Ectodermal cell (in vitro differentiated cells): ENCODE measurements at regions not wholly inside any gene's neighbourhood (a gene's known extent, or its start where the extent isn't known, plus 50 kb on each side); places are given as distances from the start of the nearest gene placed in this dataset.

Experiments
- H3K27ac ChIP-seq: 2 replicates; pipeline ENCODE4 v1.7.0; 2013; ENCODE audit warnings: mild to moderate bottlenecking, low read depth, low read length; ENCODE audit not compliant: insufficient read depth, poor library complexity, severe bottlenecking
- H3K27me3 ChIP-seq: 2 replicates; pipeline ENCODE4 v1.7.0; 2013; ENCODE audit warnings: mild to moderate bottlenecking, low read length; ENCODE audit not compliant: insufficient read depth, control insufficient read depth, poor library complexity, severe bottlenecking
- H3K36me3 ChIP-seq: one replicate; pipeline ENCODE4 v1.7.0; 2013; ENCODE audit warnings: low read length; ENCODE audit not compliant: control insufficient read depth, insufficient read depth
- H3K4me1 ChIP-seq: one replicate; pipeline ENCODE4 v1.7.0; 2013; ENCODE audit warnings: low read length; ENCODE audit not compliant: control insufficient read depth, insufficient read depth
- H3K4me3 ChIP-seq: 2 replicates; pipeline ENCODE4 v1.7.0; 2013; ENCODE audit warnings: low read depth, low read length, control low read depth; ENCODE audit not compliant: insufficient read depth
- H3K9me3 ChIP-seq: 2 replicates; pipeline ENCODE4 v1.7.0; 2013; ENCODE audit warnings: mild to moderate bottlenecking, low read length, moderate library complexity; ENCODE audit not compliant: control insufficient read depth
- WGBS, 2 experiments: methylation state at CpG; one replicate each; pipeline ENCODE4 v1.1.7; 2013; ENCODE audit warnings: missing lambda C conversion rate in 2 of 2; 5-methylcytosine and 5-hydroxymethylcytosine counted together

DNA sequence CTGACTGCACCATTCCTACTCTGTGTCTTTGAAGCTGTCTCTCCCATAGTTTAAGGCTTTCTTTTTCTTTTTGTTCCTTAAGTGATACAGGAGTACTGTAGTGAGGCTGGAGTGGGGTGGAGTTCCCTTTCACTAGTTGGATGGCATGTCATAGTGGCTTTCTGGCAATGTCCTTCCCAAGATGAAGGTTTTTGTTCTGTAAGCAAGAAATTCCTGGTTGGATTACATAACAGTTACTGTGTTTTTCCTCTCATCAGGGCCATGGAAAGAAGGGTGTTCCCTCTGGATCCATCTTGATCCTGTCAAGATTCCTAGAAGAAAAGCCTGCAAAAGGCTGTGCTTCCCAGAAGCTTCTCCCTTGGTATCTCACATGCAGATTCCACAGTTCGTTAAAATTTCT is 84.2 kb downstream of the ACKR3 start:
- H3K4me1 ChIP-seq = no peaks in the 10 kb centered on the region
- H3K9me3 ChIP-seq = no peaks in the 10 kb centered on the region
- no peaks in the 10 kb centered on the region for H3K36me3 ChIP-seq
- 88 to 98% methylated on average over 1 of the region's 1 CpG for WGBS, 2 experiments
- H3K27ac ChIP-seq = no peak overlapping the region
- no peaks in the 10 kb centered on the region for H3K27me3 ChIP-seq
- H3K4me3 ChIP-seq = no peak overlapping the region

DNA sequence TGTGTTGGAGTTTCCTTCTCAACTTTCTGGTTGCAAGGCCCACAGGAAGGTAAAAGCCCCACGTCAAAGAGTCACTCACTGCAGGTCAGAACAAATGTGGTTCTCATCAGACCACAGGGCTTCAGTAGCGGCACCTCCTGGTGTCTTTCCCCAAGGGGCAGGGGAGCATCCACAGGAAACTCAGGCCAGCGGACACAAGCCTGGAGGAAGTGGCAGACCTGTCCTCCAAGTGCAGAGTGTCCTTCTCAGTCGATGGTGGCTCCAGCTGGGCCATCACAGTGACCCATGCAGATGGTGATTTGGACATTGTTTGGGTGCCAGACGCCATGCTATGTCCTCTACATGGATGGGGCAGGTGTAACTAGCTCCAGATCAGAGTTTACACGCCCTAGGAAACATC is 84.9 kb downstream of the ACKR3 start:
- Histone ChIP-seq H3K4me3 (no peak overlapping the region), H3K4me1 (peaks cover under 1% of the 10 kb centered on the region), H3K9me3 (no peaks in the 10 kb centered on the region), H3K36me3 (no peaks in the 10 kb centered on the region), H3K27ac (no peak overlapping the region), H3K27me3 (no peaks in the 10 kb centered on the region)
- WGBS, 2 experiments = 84 to 89% methylated on average over 6 of the region's 6 CpGs

DNA sequence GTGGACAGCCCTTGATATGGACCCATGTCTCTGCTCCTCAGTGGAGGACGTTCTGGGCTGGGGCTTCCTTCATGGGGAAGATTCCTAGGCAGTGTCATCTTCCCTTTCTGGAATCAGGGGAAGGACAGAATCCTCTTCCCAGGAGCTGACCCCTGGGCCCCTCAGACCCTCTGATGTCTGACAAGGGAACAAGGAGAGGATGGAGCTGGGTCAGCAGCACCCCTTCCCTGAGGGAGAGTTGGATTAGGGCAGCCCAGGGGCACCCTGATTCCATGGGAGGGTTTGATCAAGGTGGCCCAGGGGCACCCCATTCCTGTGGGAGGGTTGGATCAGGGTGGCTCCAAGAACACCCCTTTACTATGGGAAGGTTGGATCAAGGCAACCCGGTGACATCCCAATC is 86.5 kb downstream of the ACKR3 start:
- WGBS, 2 experiments = 97 to 98% methylated on average over 2 of the region's 2 CpGs
- no peak overlapping the region for H3K4me3 ChIP-seq
- H3K36me3 ChIP-seq = no peaks in the 10 kb centered on the region
- H3K27me3 ChIP-seq = no peaks in the 10 kb centered on the region
- H3K9me3 ChIP-seq = no peaks in the 10 kb centered on the region
- peaks cover 7% of the 10 kb centered on the region for H3K4me1 ChIP-seq
- H3K27ac ChIP-seq = no peak overlapping the region

DNA sequence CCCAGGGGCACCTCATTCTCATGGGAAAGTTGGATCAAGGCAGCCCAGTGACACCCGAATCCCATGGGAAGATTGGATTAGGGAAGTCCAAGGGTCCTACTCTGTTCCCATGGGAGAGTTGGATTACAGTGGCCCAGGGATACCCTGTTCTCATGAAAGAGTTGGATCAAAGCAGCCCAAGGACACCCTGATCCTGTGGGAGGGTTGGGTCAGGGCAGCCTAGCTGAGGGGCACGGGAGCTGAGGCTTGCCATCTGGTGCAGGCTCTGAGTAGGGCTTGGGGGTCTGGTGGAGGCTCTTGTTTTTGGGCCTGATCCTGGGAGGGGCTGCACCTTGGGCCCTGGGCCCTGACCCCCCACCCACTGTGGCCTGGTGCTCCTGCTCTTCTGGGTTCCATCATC is 87.1 kb downstream of the ACKR3 start:
- Histone ChIP-seq H3K4me1 (peaks cover 13% of the 10 kb centered on the region), H3K27ac (no peak overlapping the region), H3K36me3 (no peaks in the 10 kb centered on the region), H3K27me3 (no peaks in the 10 kb centered on the region), H3K4me3 (no peak overlapping the region), H3K9me3 (no peaks in the 10 kb centered on the region)
- WGBS, 2 experiments = 94 to 97% methylated on average over 2 of the region's 2 CpGs

DNA sequence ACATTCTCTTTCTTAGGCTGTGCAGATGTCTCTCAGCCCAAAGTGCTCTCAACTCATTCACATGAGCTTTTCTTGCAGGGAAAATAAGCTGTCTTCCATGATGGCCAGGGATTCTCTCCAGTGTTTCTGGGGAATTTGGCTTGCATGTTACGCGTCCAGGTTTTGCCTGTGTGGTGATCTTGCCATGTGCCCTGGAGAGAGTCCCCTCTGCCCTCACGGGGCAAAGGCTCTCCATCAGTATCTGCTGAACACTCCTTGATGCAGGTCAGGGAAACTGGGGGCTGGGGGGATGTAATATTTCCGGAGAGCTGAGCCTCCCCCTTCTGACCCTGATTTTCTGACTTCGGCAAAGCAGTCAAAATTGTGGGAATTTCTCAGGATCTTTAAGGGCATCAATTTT is 87.6 kb downstream of the ACKR3 start:
- no peaks in the 10 kb centered on the region for H3K9me3 ChIP-seq
- WGBS, 2 experiments = 94 to 96% methylated on average over 5 of the region's 5 CpGs
- H3K27me3 ChIP-seq = no peaks in the 10 kb centered on the region
- H3K4me1 ChIP-seq = peaks cover 13% of the 10 kb centered on the region
- no peak overlapping the region for H3K27ac ChIP-seq
- H3K4me3 ChIP-seq = no peak overlapping the region
- no peaks in the 10 kb centered on the region for H3K36me3 ChIP-seq

DNA sequence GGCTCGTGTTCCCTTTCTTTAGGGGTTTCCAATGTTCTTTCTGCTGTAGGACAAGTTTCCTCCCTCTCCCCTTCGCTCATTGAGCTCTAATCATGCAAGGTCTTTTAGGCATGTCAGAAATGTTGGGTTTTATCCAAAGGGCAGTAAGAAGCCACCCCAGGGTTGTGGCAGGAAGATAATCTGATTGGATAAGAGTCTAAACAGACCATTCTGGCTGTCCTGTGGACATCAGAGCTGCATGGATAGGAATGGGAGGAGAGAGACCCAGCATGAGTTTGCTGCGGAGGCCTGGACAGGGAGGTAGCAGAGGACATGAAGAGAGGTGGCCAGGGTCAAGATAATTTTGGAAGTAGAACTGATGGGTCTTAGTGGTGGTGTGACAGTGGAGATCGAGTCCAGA is 88.2 kb downstream of the ACKR3 start:
- Histone ChIP-seq H3K36me3 (no peaks in the 10 kb centered on the region), H3K9me3 (no peaks in the 10 kb centered on the region), H3K4me3 (no peak overlapping the region), H3K27me3 (no peaks in the 10 kb centered on the region), H3K27ac (no peak overlapping the region), H3K4me1 (peaks cover 13% of the 10 kb centered on the region)
- WGBS, 2 experiments = 89 to 93% methylated on average over 4 of the region's 4 CpGs

DNA sequence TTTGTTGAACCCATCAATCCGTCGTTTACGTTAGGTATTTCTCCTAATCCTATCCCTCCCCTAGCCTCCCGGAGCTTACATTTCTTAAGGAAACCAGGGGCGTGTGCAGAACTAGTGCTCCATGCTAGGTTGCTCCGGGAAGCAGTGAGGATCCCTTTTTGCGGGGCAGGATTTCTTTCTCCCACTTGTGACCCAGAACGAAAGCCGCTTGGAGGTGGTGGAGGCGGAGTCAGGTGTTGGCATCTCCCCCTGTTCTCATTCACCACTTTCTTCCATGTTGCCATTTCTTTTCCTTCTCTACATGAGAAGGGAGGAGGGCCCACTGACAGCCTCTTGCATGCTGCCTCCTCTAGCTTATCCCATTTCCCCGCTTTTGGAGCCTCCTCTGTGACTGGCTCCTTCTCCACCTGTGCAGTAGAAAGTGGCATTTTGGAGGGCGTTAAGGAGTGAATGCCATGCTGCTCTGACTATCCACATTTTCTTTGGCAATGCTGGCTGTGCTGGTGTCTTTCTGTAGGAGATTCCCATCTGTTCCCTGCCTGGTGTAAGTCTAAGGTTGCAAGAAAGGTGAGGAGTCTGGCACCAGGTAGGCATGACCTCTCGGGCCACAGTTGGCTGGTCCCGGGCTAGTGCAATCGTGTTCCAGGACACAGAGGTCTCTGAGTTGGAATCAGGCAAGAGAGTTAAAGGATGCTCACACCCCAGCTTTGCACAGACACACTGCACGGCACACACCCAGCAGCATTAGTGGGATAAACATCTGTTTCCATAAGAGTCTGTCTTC is 89.5 kb downstream of the ACKR3 start:
- WGBS, 2 experiments = 90 to 91% methylated on average over 16 of the region's 16 CpGs
- Histone ChIP-seq H3K27me3 (no peaks in the 10 kb centered on the region), H3K4me1 (peaks cover 13% of the 10 kb centered on the region), H3K27ac (no peak overlapping the region), H3K4me3 (no peak overlapping the region), H3K36me3 (no peaks in the 10 kb centered on the region), H3K9me3 (no peaks in the 10 kb centered on the region)

DNA sequence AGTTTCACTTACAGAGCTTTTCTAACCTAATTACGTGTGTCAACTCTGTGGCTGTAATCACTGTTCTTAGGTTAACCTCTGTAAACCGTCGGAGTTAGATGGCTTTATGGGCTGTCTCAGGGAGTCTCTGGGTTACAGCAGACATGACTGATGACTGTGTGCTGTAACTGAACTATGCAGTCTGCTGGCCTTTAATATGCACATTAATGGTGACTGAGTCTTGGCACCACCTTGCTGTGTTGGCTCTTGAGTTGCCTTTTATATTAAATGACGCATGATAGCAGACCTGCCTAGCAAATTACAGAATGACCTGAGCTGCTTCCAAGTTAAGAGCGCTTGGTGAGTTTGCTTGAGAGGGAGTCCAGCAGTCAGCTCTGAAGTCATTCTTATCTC is 90.1 kb downstream of the ACKR3 start:
- H3K27me3 ChIP-seq = no peaks in the 10 kb centered on the region
- H3K36me3 ChIP-seq = no peaks in the 10 kb centered on the region
- no peak overlapping the region for H3K4me3 ChIP-seq
- H3K9me3 ChIP-seq = no peaks in the 10 kb centered on the region
- no peak overlapping the region for H3K27ac ChIP-seq
- H3K4me1 ChIP-seq = peaks cover 13% of the 10 kb centered on the region
- 80% methylated on average over 5 of the region's 5 CpGs for WGBS, 2 experiments

DNA sequence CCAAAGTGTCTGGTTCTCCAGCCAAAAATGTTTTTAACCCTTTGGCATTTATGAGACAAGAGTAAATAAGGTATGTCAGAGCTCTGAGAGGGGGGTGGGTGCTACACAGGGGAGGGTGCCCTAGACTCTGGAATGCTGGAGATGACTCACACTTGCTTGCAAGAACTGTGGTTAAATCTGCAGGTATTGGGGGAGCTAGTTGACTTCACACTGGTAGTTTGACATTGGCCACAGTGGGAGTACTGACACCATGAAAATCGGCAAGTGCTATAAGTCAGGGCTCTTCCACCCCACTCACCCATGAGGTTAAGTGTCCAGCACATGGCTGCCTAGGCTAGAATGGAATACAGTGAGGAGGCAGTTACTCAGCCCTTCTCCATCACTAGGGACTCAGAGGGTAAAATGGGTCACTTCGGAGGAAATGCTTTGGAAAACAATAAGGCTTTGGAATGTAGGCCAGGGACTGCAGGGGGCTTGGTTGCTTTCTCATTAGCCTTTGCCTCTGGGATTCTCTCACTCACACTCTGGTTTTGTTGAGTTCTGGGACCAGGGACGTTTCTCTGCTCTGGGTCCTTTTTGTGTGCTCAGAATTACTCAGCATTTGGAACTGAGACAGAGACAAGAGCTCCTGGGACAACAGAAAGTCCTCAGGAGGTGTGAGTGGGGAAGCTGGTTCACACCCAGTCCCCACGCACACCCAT is 91.6 kb downstream of the ACKR3 start:
- H3K9me3 ChIP-seq = no peaks in the 10 kb centered on the region
- peaks cover 13% of the 10 kb centered on the region for H3K4me1 ChIP-seq
- WGBS, 2 experiments = 19 to 37% methylated on average over 4 of the region's 4 CpGs
- H3K36me3 ChIP-seq = no peaks in the 10 kb centered on the region
- no peaks in the 10 kb centered on the region for H3K27me3 ChIP-seq
- no peak overlapping the region for H3K4me3 ChIP-seq
- H3K27ac ChIP-seq = no peak overlapping the region

DNA sequence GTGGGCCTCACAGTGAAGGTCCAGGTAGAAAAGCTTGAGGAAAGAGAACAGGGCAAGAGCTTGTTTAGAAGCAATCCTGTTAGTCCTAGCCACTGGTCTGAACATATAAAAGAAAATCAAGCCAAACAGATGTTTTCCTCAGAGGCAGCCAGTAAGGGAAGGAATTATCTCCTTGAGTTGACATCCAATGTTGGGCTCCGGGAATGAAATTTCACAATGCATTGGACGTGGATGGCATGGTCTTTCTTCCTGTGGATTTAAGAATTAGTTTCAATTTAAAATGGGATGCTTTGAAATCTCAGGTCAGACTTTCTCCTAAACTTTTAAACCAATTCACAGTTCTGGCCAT is 92.1 kb downstream of the ACKR3 start:
- WGBS, 2 experiments = 88 to 92% methylated on average over 2 of the region's 2 CpGs
- Histone ChIP-seq H3K4me3 (no peak overlapping the region), H3K4me1 (peaks cover 13% of the 10 kb centered on the region), H3K36me3 (no peaks in the 10 kb centered on the region), H3K9me3 (no peaks in the 10 kb centered on the region), H3K27ac (no peak overlapping the region), H3K27me3 (no peaks in the 10 kb centered on the region)
